IPS DF 6.9 (cell line): ENCODE measurements at regions not wholly inside any gene's neighbourhood (a gene's known extent, or its start where the extent isn't known, plus 50 kb on each side); places are given as distances from the start of the nearest gene placed in this dataset.
"Not testable (repeated sequence)": the region's sequence is repeated elsewhere in the genome, so short reads cannot be mapped to it uniquely, and the experiment has no call there.

Experiments
- DNase-seq: peaks from one replicate; pipeline ENCODE4 v3.0.0-alpha.2; 2013; ENCODE audit warnings: low read depth, low spot score
- H3K27ac ChIP-seq: one replicate; pipeline ENCODE4 v1.5.1; 2013; ENCODE audit warnings: low read length, control low read depth
- H3K27me3 ChIP-seq: 2 replicates; pipeline ENCODE4 v1.6.1; 2013; ENCODE audit warnings: mild to moderate bottlenecking, low read length; ENCODE audit not compliant: control insufficient read depth, insufficient read depth
- H3K36me3 ChIP-seq: 2 replicates; pipeline ENCODE4 v1.6.1; 2013; ENCODE audit warnings: low read length; ENCODE audit not compliant: control insufficient read depth, insufficient read depth
- H3K4me1 ChIP-seq: 2 replicates; pipeline ENCODE4 v1.6.1; 2013; ENCODE audit warnings: low read length; ENCODE audit not compliant: control insufficient read depth, insufficient read depth
- H3K4me3 ChIP-seq: 2 replicates; pipeline ENCODE4 v1.5.1; 2013; ENCODE audit warnings: mild to moderate bottlenecking, low read length
- H3K9me3 ChIP-seq: 2 replicates; pipeline ENCODE4 v1.6.1; 2013; ENCODE audit warnings: low read length, inconsistent platforms; ENCODE audit not compliant: control insufficient read depth, insufficient read depth
- WGBS: extraction: QIAGEN DNeasy Blood & Tissue Kit; methylation state at CpG from one replicate; pipeline ENCODE4 v1.1.7; 2013; ENCODE audit warnings: mixed read lengths, missing lambda C conversion rate; ENCODE audit not compliant: insufficient read length, insufficient coverage; 5-methylcytosine and 5-hydroxymethylcytosine counted together

DNA sequence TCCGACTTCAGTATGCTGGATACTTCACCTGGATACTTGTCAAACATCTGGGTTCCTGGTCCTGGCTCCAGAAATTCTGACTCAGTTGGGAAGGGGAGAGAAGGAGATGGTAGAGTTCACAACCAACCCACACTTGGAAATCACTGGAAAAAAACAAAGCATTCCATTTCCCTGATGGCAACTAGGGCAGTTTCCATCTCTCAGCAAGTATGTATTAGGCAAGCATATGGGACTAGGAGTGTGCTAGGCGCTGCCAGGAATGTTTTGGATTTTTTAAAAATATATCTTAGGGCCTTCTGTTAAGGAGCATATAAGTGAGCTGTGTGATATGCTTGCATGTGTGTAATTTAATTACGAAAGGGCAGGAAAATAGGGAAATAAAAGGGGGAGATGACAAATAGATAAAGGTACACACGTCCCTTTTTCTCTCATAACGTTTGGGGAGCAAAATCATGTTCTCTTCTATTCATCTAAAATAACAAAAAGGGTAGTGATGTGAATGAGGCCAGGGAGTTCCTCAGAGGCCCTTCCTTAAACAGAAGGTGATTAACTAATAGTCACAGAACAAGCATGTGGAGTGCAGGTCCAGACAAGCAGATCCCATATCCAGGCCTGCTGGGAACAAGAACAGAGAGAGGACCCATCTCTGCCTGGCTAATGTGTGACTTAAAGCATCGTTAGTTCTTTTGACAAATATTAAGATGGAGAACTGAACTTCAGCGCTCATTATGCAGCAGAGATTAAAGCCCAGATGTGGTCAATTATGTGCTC is 64.5 kb upstream of the NFE2L3 start:
- H3K36me3 ChIP-seq, result no peaks in the 10 kb centered on the region
- H3K27me3 ChIP-seq, result no peaks in the 10 kb centered on the region
- H3K9me3 ChIP-seq, result no peaks in the 10 kb centered on the region
- H3K27ac ChIP-seq, result no peak overlapping the region
- no peak for DNase-seq
- no peak overlapping the region for H3K4me3 ChIP-seq
- 100% methylated on average over 1 of the region's 7 CpGs for WGBS
- peaks cover 1% of the 10 kb centered on the region; the same call in 1 of the 2 replicates for H3K4me1 ChIP-seq

DNA sequence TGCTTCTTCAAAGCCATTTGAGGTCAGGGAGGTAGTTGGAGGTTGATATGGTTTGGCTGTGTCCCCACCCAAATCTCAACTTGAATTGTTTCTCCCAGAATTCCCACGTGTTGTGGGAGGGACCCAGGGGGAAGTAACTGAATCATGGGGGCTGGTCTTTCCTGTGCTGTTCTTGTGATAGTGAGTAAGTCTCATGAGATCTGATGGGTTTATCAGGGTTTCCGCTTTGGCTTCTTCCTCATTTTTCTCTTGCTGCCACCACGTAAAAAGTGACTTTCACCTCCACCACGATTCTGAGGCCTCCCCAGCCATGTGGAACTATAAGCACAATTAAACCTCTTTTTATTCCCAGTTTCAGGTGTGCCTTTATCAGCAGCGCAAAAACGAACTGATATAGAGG is 62.5 kb upstream of the NFE2L3 start:
- whole genome bisulfite sequencing, result no CpG with 5 or more reads among the region's 6 CpGs
- H3K9me3 ChIP-seq, H3K27ac ChIP-seq, H3K36me3 ChIP-seq, H3K4me1 ChIP-seq, H3K27me3 ChIP-seq, DNase-seq, H3K4me3 ChIP-seq: not testable (repeated sequence)

DNA sequence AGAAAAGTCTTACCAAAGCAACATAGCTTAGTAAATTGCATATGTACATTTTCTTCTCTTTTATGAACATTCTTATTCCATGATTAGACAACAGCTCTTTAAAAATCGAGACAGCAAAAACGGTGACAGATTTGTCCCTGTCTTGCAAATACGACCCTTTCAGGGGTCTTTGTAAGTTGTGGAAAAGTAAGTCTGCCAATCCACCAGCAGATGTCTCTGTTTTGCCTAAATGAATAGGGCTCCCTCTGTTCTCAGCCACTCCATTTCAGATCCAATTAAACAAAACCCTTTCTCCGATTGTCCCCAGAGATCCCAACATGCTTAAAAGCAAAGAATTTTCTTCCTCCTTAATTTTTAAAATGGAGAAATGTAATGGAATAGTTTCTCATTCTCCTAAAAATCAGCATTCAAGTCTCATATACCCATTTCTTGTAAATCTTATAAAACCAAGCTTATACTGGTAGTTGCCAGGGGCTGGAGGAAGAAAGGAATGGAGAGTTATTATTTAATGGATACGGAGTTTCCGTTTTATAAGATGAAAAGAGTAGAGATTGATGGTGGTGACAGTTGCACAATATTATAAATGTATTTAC is 61.0 kb upstream of the NFE2L3 start:
- Histone ChIP-seq H3K9me3 (no peaks in the 10 kb centered on the region), H3K4me3 (no peak overlapping the region), H3K36me3 (no peaks in the 10 kb centered on the region), H3K27me3 (no peaks in the 10 kb centered on the region), H3K27ac (no peak overlapping the region), H3K4me1 (no peaks in the 10 kb centered on the region)
- no peak for DNase-seq
- WGBS, result 100% methylated on average over 2 of the region's 6 CpGs

DNA sequence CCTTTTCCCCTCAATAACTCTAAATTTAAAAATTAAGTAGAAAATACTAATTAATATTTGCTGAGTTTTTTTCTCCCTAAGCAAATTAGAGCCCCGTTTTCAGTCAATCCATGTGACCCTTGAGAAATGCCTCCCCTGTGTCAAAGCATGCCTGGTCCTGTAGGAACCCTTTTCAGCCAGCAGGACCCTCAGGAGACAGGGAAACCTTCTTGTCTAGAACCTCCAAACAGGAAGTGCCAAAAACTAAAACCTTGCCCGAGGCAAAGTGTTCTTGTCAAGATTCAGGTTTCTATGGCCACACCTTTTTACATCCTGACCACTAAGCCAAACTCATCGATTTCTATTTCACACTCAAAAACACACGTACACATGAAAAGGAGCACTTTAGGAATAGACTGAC is 60.1 kb upstream of the NFE2L3 start:
- Histone ChIP-seq H3K4me3 (no peak overlapping the region), H3K36me3 (no peaks in the 10 kb centered on the region), H3K27ac (no peak overlapping the region), H3K4me1 (no peaks in the 10 kb centered on the region), H3K27me3 (no peaks in the 10 kb centered on the region), H3K9me3 (no peaks in the 10 kb centered on the region)
- no peak for DNase-seq
- 100% methylated on average over 2 of the region's 4 CpGs for WGBS

DNA sequence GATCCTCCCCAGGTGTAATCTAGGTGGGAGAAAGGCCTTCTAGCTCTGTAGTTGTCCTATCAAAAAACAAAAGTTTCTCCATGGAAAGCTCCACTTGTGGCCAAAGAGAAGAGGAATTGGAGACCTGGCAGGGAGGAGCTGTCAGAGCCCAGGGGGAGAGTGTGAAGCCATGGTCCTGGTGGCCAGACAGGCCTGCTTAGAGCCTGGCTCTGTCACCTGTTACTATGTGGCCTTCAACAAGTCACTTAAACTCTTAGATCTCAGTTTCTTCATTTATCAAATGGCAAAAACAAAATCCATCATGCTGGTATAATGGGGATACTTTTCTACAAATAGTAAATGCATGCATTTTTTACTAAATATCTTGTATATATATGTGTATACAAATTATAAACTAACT is 59.0 kb upstream of the NFE2L3 start:
- Histone ChIP-seq H3K4me1 (no peaks in the 10 kb centered on the region), H3K4me3 (no peak overlapping the region), H3K9me3 (no peaks in the 10 kb centered on the region), H3K36me3 (no peaks in the 10 kb centered on the region), H3K27me3 (no peaks in the 10 kb centered on the region), H3K27ac (no peak overlapping the region)
- DNase-seq, result no peak

DNA sequence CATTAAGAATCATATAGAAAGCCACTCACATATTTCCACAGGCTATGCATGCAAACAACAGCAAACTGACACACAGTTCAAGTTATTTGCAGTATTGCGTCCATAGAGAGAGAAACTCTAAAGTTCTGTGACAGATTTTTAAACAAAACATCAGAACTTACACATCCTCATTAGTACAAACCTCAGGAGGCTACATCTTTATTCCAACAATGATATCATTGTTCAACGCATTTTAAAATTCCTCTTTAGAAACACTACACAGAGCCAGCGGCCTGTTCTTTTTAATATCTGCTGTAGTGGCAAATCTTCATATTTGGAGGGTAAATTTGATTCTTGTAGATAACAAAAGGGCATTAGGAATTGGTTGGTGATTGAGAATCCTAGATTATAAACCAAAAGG is 55.9 kb upstream of the NFE2L3 start:
- no CpG with 5 or more reads among the region's 3 CpGs for WGBS
- Histone ChIP-seq H3K27ac (no peak overlapping the region), H3K4me1 (no peaks in the 10 kb centered on the region; the same call in 1 of the 2 replicates), H3K27me3 (no peaks in the 10 kb centered on the region), H3K36me3 (no peaks in the 10 kb centered on the region), H3K9me3 (no peaks in the 10 kb centered on the region), H3K4me3 (no peak overlapping the region)
- no peak for DNase-seq

DNA sequence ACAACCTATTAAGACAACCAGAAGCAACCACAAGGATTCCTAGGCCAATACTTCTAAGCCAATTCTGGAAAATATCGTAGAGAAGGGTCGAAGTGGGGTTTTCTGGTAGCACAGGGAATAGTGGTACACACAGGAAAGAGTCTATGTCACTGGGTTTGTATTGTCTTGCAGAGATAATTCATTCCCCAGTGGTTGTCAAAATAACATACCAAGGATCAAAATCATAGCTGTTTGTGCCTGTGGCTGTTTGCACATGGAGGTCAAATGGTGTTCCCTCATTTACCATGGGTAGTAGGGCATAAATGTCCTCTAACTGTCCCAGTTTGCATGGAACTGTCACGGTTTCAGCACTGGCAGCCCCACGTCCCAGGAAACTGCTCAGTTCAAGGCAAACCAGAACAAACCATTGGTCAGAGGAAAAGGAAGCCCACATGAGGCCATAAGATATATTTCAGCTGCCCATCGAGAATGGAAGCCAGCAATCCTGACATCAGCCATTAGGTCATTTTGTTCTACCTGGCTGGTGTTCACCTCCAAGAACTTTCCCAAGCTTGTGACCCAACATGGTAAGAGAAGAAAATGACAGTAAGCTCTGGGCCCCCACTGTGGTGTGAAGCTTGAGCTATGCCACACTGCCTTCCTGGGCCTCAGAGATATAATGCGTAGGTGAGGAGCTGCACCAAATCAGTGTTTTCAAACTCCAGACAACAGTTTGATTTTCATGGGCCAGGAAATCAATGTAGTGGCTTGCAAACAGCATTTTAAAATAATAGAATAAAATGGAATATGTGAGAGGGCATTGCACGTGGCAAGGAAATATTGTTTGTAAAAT is 53.9 kb upstream of the NFE2L3 start:
- Histone ChIP-seq H3K4me3 (no peak overlapping the region), H3K9me3 (no peaks in the 10 kb centered on the region), H3K27me3 (no peaks in the 10 kb centered on the region), H3K27ac (no peak overlapping the region), H3K4me1 (peaks cover 8% of the 10 kb centered on the region), H3K36me3 (no peaks in the 10 kb centered on the region)
- WGBS, result no CpG with 5 or more reads among the region's 7 CpGs
- DNase-seq, result no peak

DNA sequence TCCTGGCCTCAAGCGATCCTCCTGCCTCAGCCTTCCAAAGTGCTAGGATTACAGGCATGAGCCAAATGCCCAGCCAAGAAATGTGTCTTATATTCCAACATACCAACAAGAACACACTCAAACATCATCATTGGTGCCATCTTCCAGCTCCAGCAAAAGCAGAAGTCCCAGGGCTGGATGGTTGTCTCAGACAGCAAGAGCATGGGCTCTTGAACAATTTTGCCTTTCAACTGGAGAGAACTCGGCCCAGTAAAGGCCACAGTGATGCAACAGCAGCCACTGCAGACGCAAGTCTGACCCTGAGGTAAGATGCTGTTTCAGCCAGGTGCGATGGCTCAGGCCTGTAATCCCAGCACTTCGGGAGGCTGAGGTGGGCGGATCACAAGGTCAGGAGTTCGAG is 52.8 kb upstream of the NFE2L3 start:
- WGBS, result no CpG with 5 or more reads among the region's 7 CpGs
- no peak overlapping the region for H3K4me3 ChIP-seq
- no peaks in the 10 kb centered on the region for H3K36me3 ChIP-seq
- no peak for DNase-seq
- H3K27ac ChIP-seq, result no peak overlapping the region
- no peaks in the 10 kb centered on the region for H3K27me3 ChIP-seq
- no peaks in the 10 kb centered on the region for H3K9me3 ChIP-seq
- peaks cover 8% of the 10 kb centered on the region for H3K4me1 ChIP-seq

DNA sequence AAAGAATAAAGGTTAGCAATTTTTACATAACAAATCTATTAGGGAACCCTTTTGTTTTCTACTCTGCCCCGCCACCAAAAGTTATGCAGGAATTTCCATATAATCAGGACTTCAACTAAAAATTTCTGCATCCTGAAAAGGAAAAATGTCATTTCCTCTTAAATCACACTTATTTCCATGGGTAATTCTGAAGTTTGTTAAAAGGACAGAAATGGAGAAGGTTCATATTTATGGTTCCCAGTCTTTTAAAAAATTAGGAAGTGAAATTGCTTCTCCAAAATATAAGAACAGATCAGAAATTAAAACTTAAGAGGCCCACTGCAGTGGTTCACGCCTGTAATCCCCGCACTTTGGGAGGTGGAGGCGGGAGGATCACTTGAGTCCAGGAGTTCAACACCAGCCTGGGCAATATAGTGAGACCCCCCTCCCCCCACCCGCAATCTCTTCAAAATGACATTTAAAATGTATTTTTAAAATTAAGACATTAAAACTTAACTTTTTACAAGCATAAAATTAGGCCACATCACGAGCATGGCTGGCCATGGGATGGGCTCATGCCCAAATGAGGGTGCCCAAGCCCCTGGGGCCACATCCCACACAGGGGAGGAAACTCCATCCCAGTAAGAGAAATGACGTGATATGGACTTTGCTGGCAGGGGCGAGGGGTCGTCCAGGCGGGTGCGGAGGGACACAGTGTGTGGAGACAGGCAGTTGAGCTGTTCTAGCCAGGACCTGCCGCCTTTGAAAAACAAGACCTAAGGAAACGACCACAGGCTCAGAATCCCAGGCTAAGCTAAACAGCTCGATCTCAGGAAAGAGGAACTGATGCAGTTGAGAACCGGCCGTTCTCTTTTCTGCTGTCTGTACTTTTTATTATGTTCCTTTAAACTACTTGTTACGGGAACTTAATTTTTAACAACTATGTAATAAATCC is 51.3 kb upstream of the NFE2L3 start:
- Histone ChIP-seq H3K9me3 (no peaks in the 10 kb centered on the region), H3K4me1 (peaks cover 8% of the 10 kb centered on the region), H3K27me3 (no peaks in the 10 kb centered on the region), H3K36me3 (no peaks in the 10 kb centered on the region), H3K27ac (no peak overlapping the region), H3K4me3 (no peak overlapping the region)
- DNase-seq, result no peak
- WGBS, result no CpG with 5 or more reads among the region's 17 CpGs
